Left colon (tissue), 2 donors: ENCODE measurements at regions not wholly inside any gene's neighbourhood (a gene's known extent, or its start where the extent isn't known, plus 50 kb on each side); places are given as distances from the start of the nearest gene placed in this dataset.

Experiments
- ATAC-seq: fragments of 200-7000 bp; cut with Tn5 transposase; one replicate; pipeline ENCODE4 v1.9.1; 2020; ENCODE audit warnings: mild to moderate bottlenecking, moderate library complexity
- DNase-seq, 2 donors: peaks; one replicate each; pipeline ENCODE4 v3.0.0-alpha.2; 2020
- intact Hi-C, 2 donors: fragments of 100-400 bp; cut with DNase I in 1 of 2; cut with micrococcal nuclease in 1 of 2; formaldehyde crosslinking; loops; one replicate each; pipeline versions ENCODE4 v1.11.2 to v1.14.0; 2022; cut with DNase I, micrococcal nuclease
- donor health status: DM: no; HTN: no; CAD: no.
- donor health status: DM: yes; HTN: yes; CAD: no.

- no peak for ATAC-seq
- no peak for DNase-seq
- intact Hi-C loops, result no loop called here
These were observed 1494.8 kb downstream of the KCNT2 start for GRCh38 chr1:195113471-195113870.

GRCh38 chr1:195105773-195106172, 1502.5 kb downstream of the KCNT2 start:
- ATAC-seq (no peak), DNase-seq (no peak)
- intact Hi-C loops, result no loop called here

- no peak for DNase-seq
- intact Hi-C loops, result no loop called here
- no peak for ATAC-seq
These were observed 1503.0 kb downstream of the KCNT2 start for GRCh38 chr1:195105281-195105680.

GRCh38 chr1:195097316-195097715, 1510.9 kb downstream of the KCNT2 start:
- DNase-seq, result no peak
- intact Hi-C loops, result no loop called here
- ATAC-seq, result no peak

- ATAC-seq (no peak), DNase-seq (no peak)
- intact Hi-C loops, result no loop called here
These were observed 1512.2 kb downstream of the KCNT2 start for GRCh38 chr1:195096051-195096521.

GRCh38 chr1:195085196-195085595, 1523.0 kb downstream of the KCNT2 start:
- DNase-seq (no peak), ATAC-seq (no peak)
- intact Hi-C loops, result no loop called here

GRCh38 chr1:195082183-195082582, 1526.1 kb downstream of the KCNT2 start:
- ATAC-seq, result no peak
- intact Hi-C loops, result no loop called here
- no peak for DNase-seq

- intact Hi-C loops, result no loop called here
- ATAC-seq (no peak), DNase-seq (no peak)
These were observed 1531.6 kb downstream of the KCNT2 start for GRCh38 chr1:195076682-195077081.

- intact Hi-C loops, result no loop called here
- no peak for ATAC-seq
- DNase-seq, result no peak
These were observed 1532.3 kb downstream of the KCNT2 start for GRCh38 chr1:195075973-195076372.

GRCh38 chr1:195071461-195071860, 1536.8 kb downstream of the KCNT2 start:
- no peak for DNase-seq
- intact Hi-C loops, result no loop called here

GRCh38 chr1:195065437-195065836, 1542.8 kb downstream of the KCNT2 start:
- DNase-seq (no peak), ATAC-seq (no peak)
- intact Hi-C loops, result no loop called here

More at GRCh38 chr1:195071461-195071860, 1536.8 kb downstream of the KCNT2 start:
- no peak for ATAC-seq

GRCh38 chr1:195064358-195064757, 1543.9 kb downstream of the KCNT2 start:
- intact Hi-C loops, result no loop called here
- ATAC-seq (no peak), DNase-seq (no peak)

- intact Hi-C loops, result no loop called here
- no peak for ATAC-seq
- no peak for DNase-seq
These were observed 1554.0 kb downstream of the KCNT2 start for GRCh38 chr1:195054217-195054687.

GRCh38 chr1:195053478-195053877, 1554.8 kb downstream of the KCNT2 start:
- no peak for DNase-seq
- ATAC-seq, result no peak
- intact Hi-C loops, result no loop called here

- intact Hi-C loops, result no loop called here
- ATAC-seq (no peak), DNase-seq (no peak)
These were observed 1560.5 kb downstream of the KCNT2 start for GRCh38 chr1:195047772-195048171.

- ATAC-seq, result no peak
- DNase-seq, result no peak
- intact Hi-C loops, result no loop called here
These were observed 1563.2 kb downstream of the KCNT2 start for GRCh38 chr1:195045072-195045471.

- DNase-seq (no peak), ATAC-seq (no peak)
These were observed 1577.4 kb downstream of the KCNT2 start for GRCh38 chr1:195030793-195031192.

GRCh38 chr1:195026792-195027191, 1581.4 kb downstream of the KCNT2 start:
- ATAC-seq, result no peak
- intact Hi-C loops, result no loop called here
- DNase-seq, result no peak

More at GRCh38 chr1:195030793-195031192, 1577.4 kb downstream of the KCNT2 start:
- intact Hi-C loops, result no loop called here

- no peak for ATAC-seq
- DNase-seq, result no peak
- intact Hi-C loops, result no loop called here
These were observed 1588.9 kb downstream of the KCNT2 start for GRCh38 chr1:195019385-195019784.

GRCh38 chr1:195012995-195013394, 1595.2 kb downstream of the KCNT2 start:
- ATAC-seq (no peak), DNase-seq (no peak)
- intact Hi-C loops, result no loop called here

GRCh38 chr1:195005338-195005737, 1602.9 kb downstream of the KCNT2 start:
- DNase-seq, result no peak
- intact Hi-C loops, result no loop called here
- ATAC-seq, result no peak

GRCh38 chr1:194990483-194990882, 1617.8 kb downstream of the KCNT2 start:
- DNase-seq (no peak), ATAC-seq (no peak)
- intact Hi-C loops, result no loop called here
